DMS 273 (cell line): ENCODE measurements at regions not wholly inside any gene's neighbourhood (a gene's known extent, or its start where the extent isn't known, plus 50 kb on each side); places are given as distances from the start of the nearest gene placed in this dataset.

Experiments
- DNase-seq: peaks from one replicate; lab custom pipeline; 2025; ENCODE audit not compliant: unreplicated experiment; lab: John Stamatoyannopoulos, UW

DNA sequence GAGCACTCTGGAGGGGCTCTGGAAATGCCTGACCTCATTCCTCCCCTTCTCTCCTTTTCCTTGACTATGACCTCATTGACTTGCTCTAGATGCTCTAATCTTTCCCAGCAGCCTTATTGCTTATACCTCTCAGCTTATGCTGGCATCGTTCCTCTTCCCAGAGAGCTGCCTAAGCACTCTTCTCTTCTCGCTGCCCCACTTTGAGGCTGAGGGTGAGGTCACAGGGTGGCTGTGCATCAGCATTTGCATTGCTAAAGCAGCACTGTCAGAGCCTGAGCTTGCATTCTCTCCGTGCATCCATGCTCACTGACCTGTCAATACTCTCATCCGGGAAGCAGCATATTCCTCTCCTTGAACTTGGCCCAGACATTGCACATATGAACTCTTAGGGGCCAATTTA is 96.4 kb upstream of the NTRK2 start:
- no peak for DNase-seq

DNA sequence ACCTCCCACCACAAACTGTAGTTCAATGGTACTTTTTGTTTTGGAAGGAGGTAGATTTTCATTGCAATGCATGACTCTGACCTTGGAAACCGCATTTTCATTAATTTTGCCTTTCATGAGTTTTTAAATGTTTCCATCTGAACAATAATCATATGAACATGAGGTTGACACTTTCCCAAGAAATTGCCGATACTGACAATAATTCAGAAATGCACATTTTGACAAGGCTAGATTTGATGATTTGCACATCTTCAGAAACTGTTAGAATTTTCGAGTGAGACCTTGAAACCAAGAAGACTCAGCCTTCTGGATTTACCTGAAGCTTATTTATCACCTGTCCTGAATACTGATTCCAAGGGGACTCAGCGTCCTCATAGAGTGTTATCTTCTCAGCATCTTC is 93.8 kb upstream of the NTRK2 start:
- DNase-seq: no peak

DNA sequence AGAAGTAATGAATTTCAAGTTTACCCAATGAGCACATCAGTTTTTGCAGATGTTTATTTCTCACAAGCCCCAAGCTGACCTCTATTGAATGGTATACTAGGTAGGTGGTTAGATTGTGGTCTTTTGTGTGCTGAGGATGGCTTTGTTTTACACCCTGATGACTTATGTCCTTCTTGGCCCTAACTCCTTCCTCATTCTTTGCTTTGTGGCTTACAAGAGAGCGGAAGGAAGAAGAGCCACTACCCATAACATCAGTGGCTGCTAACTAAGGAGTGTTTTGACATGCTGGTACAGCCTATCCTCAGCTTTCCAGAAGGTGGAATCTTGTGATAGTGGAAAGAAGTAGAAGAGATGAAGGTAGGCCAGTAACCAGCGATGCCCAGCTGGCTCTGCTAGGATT is 85.7 kb upstream of the NTRK2 start:
- DNase-seq: no peak

DNA sequence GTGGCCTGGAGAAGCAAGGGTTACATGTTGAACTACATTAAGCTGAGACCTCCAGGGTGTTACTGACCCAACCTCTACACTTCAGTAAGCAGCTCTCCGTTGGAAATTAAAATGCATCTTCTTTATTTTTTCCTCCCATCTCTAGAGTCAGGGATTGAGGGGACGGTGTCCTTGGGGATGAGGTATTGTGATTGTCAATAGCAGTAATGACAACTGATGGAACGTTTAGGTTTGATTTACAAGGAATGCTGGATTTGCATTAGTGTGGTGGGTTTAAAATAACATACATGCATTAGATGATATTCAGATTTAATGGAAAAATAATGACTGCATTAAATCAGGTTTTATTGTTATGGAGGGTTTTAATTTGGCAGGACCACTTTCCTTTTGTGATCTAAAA is 82.9 kb upstream of the NTRK2 start:
- DNase-seq: no peak

DNA sequence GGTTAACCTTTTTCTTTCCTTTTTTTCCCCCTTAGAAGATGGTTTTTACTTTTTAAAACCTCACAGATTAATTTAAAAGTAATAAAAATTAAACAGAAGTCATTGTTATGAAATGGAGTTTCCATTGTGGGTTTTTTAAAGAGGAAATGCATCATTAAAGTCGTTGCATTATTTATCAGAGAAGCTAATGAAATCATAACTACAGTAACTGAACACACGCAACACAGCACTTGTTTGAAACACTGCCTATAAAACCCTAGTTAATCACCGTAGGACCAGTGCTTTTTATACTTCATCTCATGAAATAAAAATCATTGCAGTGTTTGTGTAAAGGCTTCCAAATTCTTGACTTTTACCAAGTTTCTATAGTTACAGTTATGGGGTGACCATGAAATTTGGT is 82.4 kb upstream of the NTRK2 start:
- DNase-seq: no peak

DNA sequence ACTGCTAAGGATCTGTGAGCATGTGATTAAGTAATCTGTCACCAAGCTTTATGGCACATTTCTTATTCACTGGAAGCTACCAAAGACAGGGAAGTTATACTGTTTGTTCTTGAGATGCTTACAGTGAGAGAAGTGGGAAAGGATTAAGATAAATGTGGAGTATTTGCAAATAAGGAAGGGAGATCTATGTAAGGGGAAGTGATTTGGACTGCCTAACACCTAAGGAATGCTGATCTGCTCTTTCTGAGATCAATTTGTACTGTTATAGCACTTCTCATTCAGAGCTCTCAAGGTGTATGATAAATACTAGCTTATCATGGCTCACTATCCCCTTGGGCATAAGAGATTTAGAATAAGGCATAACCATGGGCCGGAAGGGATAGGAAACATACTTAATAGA is 80.0 kb upstream of the NTRK2 start:
- DNase-seq: no peak

DNA sequence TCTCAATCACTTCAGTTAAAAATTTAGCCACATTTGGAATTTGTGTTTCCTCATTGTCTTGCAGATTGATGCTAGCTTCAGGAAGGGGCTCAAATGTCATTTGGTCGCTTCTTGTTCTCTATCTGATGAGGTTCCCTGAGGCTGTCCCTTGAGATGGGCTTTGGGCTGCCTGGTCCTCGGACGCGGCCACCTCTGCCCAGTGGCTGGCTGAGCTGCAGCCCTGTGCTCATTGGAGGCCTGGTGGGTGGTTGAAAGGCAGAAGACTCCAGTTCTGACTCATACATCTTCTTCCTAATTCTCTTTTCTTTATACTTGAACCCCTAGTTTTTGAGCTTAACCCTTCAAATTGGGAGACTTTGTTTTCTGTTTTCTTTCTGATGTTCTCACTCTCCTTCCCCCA is 78.8 kb upstream of the NTRK2 start:
- DNase-seq: no peak

DNA sequence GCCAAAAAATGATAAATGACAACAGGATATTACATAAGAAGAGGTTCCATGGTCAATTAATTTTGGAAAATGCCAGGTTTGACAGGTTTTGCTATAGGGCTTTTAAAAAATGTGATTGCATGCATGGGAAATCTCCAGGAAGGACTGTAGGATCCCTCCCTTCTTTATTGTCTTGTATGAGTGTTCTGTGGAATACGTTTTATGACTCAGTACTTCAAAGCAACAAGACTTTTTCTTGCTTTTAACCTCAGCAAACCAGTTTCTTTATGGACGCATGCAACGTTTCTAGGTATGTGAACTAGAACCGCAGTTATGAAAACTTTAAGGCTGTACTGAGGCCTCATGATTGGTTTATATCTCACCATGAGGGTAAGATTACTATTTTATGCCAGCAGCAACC is 76.6 kb upstream of the NTRK2 start:
- DNase-seq: no peak

DNA sequence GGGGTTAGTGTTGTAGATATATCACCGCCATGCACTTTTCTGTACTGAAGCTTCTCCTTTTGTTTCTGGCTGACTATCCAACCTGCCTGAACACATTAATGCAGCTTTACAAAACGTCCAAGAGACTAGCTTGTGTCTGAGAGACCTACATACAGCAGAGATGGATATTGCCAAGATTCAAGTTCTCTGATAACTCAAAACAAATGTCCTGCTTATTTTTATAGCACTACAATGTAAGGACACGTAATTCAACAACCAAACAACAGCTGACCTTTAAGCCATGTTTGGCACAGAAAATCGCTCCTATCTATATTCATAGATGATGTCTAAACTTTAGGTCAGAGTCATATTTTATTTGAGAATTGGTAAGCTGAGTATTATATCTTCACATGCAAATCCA is 76.2 kb upstream of the NTRK2 start:
- no peak for DNase-seq

DNA sequence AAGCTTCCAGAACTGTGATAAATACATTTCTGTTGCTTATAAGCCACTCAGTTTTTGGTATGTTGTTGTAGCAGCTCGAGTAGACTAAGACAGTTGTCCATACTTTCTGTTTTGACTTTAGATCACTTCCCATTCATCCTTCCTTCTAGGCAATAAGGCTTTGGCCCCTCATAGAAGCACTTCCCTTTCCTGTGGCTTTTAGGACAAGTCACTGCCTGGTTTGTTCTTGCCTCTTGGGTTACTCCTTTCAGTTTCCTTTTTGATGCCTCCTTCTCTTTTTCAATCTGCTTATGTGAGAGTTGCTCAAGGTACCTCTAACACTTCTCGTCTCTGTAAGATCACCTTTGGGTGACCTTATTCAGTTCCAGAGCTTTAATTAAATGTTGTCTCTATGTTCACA is 72.4 kb upstream of the NTRK2 start:
- no peak for DNase-seq

DNA sequence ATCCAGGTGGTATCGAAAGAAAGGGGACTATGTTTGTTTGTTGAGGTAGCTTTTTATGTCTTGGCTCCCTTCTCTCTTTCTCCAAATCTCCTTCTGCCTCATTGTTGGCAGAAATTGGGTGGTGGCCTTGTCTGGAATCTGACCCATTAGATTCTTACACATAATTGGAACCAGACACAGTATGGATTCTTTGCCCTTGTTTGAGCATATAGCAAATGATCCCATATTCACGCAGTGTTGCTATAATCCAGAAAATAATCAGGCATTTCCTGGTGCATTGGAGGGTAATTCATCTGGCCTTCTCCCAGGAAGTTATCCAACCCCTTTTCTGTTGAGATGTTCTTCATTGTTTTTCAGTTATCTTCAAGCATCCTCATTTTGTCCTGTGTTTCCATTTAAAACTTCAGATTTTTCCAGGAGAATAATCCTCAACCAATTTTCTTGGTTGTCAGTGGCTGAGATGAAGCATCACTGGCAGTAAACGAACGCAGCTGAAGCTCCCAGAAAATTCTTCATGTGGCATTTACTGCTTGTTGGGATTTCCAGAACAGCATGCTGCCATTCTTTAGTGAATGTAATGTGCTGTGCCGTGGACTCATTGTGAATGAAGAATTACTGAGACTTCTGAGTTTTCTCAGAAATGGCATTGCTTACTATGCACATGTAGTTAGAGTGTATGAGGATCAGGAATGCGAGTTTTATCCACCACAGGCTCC is 70.5 kb upstream of the NTRK2 start:
- DNase-seq: no peak

DNA sequence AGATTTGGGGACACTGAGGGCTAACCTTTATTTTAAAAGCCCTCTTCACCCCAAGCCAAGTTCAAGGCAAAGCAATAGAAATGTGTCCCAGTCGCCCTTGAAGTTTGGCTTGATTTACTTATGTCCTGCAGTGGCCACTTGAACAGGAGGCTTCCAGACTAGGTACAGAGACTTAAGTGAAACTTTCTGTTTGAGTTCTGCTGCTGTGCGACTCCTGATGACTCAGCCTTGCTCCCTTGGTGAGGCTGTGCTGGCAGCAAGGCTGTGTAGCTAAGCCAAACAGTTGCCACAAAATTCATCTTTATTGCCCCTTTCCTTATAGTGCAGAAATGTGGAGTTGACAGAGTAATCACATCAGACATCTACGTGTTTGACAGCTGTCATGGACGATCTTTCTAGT is 68.8 kb upstream of the NTRK2 start:
- no peak for DNase-seq

DNA sequence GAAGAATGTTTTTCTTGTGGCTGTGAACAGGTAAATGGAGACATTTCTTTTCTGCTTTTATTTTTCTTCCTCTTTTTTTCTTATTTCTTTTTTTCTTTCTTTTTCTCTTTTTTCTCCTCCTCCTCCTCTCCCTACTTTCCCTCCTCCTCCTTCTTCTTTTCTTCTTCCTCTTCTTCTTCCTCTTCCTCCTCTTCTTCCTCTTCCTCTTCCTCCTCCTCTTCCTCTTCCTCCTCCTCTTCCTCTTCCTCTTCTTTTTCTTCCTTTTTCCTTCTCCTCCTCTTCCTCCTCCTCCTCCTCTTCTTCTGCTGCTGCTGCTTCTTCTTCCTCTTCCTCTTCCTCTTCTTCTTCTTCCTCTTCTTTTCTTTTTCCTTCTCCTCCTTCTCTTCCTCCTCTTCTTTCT is 65.3 kb upstream of the NTRK2 start:
- no peak for DNase-seq

DNA sequence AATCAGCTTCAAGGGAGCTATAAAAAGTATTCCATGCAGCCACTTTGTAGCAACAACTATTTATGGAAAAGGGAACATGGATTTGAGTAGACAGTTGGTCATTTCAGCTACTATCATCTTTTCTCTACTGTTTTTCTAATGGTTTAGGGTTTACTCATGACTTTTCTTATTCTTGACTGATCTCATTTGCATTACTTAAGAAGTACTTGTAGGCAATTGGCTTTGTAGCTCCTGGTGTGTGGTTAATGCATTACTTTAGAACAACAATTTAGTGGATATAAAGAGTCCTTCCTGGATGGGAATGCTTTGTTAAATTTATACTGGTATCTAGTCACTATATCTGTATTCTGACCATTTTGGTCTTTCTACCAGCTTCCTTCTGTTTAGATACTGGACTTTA is 59.8 kb upstream of the NTRK2 start:
- no peak for DNase-seq

DNA sequence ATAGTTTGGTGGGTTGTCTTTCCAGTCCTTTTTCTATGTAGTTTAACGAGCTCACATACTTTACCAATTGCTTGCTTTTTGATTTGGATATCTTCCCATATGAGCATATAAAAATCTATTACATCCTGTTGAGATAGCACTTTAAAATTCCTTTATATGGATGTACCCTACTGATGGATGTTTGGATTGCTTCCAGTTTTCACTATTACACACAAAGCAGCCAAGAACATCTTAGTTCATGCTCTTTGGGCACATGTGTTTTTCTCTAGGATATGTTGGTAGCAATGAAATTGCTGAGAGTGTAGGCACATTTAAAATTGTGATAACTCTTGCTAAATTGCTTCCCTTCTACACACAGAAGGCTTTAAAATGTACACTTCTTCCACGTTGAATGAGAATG is 56.1 kb upstream of the NTRK2 start:
- DNase-seq: no peak

DNA sequence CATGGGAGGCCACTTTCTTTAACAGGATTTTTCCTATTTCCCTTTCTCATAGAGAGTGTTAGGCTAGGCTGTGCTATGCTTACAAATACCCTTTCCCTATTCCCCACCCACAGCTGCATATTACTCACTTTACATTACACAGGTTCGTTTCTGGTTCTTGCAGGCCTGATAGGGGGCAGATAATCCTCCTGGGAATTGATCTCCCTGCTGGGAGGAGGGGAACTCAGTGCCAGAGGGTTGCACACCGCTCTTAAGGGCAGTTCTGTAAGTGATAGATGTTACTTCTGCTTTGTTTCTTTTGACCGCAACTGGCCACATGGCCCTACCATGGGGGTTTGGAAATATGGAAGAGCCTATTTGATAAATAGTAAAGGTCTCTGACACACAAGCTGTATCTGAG is 54.0 kb upstream of the NTRK2 start:
- DNase-seq: no peak

DNA sequence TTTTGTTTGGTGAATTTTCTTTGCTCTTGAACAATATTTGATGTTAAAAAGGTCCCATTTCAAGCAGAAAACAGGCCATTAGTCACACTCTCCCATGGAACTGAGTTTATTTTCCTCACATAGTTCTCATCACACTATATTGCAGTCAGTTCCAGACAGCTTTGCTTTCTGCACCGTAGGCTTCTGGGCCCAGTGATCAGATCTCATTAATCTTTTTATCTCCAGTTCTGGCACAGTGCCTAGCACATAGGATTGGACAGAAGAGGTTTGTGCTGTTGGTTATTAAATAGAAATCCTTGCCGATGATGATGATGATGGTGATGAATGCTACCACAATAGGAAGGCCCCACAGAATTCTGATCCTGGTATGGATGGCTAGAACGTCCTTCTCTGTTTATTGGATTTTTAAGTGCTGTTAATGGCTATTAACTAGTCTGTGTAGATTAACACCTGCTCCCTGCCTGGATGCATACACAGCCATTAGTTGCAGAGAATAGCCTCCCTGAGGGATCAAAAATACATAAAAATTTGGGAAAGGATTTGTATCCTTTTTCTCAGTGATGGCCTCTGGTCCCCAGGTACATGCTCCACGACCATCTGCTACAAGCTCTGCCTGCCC is 52.0 kb upstream of the NTRK2 start:
- peak; percentile 18 for DNase-seq
